GM08714 (cell line): ENCODE measurements at regions not wholly inside any gene's neighbourhood (a gene's known extent, or its start where the extent isn't known, plus 50 kb on each side); places are given as distances from the start of the nearest gene placed in this dataset.

Experiments used
- H3K4me3 ChIP-seq: fragments of 200-500 bp; sonication (Bioruptor generic); 2 replicates; pipeline ENCODE4 v1.5.1; 2014; ENCODE audit warnings: mild to moderate bottlenecking, low read length, inconsistent platforms
- ZNF274 ChIP-seq: IDR thresholded peaks from 2 replicates; pipeline ENCODE4 v1.6.1; 2012; ENCODE audit warnings: mild to moderate bottlenecking, low read depth, low read length

- no peak overlapping the region for H3K4me3 ChIP-seq
- TF ChIP-seq ZNF274, result no peak
These were observed 316.0 kb downstream of the TRIML1 start for GRCh38 chr4:188455062-188455752.

DNA sequence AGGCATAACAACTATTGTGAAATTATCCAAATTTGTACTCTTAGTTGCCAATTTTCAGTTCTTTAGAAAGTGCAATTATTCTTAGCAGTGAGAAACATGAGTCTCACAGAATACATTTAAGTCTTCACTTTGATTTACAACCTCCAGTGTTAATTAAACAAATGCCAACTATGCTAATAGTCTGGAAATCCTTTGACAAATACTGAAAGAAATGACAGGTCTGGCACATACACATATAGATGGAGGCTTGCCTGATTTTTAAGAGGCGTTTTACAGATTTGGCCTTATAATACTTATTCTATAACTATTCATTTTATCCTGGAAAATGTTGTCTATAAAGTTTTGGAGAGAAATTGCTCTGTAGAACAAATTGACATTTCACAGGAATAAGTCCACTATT lies 320.1 kb downstream of the TRIML1 start:
- H3K4me3 ChIP-seq, result no peak overlapping the region
- TF ChIP-seq ZNF274, result no peak

DNA sequence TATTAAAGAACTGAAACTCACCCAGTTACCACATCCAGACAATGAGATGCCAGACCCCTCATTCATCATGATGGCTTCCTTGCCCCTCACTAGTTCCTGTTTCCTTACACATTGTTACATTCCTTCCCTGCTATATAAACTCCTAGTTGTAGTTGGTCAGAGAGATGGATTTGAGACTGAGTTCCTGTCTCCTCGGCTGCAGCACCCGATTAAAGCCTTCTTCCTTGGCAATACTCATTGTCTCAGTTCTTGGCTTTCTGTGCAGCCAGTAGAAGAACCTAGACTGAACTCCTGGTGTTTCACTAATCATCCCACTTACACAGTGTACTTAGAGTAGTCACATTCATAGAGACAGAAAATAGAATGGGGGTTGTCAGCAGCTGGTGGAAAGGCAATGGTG lies 324.7 kb downstream of the TRIML1 start:
- no peak for TF ChIP-seq ZNF274
- H3K4me3 ChIP-seq, result no peak overlapping the region

- H3K4me3 ChIP-seq, result no peak overlapping the region
- no peak for TF ChIP-seq ZNF274
These were observed 326.8 kb downstream of the TRIML1 start for GRCh38 chr4:188466001-188466400.

- no peak for TF ChIP-seq ZNF274
These were observed 345.0 kb downstream of the TRIML1 start for GRCh38 chr4:188484256-188484655.

GRCh38 chr4:188485906-188486305 lies 346.7 kb downstream of the TRIML1 start:
- no peak for TF ChIP-seq ZNF274
- H3K4me3 ChIP-seq, result no peak overlapping the region

More at GRCh38 chr4:188484256-188484655, 345.0 kb downstream of the TRIML1 start:
- no peak overlapping the region for H3K4me3 ChIP-seq

DNA sequence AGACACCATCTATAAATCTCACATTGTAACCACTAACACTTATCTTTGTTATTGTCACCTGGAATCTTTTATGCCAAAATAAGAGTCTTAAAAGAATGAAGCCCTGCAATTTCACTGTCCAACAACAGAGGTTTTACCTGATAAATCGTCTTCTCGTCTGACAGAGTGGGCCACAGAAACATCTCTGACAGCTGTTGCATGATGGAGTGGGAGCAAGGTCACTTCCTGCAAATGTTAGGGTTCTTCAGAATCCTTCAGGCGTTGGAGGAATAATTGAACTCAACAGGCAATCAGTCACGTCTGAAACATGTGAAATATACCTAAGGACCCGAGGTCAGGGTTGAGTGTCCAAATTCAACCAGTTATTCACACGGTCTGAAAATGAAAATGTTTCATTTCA lies 353.6 kb downstream of the TRIML1 start:
- H3K4me3 ChIP-seq, result no peak overlapping the region
- TF ChIP-seq ZNF274, result no peak

DNA sequence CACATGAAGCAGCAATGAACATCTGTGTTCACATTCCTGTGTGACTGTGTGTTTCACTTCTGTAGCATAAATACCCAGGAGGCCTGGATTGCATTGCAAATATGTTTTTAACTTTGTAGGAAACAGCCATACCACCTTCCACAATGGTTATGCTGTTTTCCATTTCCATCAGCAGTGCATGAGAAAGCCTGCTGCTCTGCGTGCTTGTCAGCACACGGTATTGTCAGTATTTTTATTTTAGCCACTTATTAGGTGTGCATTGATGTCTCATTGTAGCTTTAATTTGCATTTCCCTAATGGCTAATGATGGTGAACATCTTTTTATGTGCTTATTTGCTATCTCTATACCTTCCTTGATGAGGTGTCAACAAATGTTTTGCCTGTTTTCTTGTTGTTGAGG lies 355.9 kb downstream of the TRIML1 start:
- TF ChIP-seq ZNF274, result no peak
- H3K4me3 ChIP-seq, result no peak overlapping the region

DNA sequence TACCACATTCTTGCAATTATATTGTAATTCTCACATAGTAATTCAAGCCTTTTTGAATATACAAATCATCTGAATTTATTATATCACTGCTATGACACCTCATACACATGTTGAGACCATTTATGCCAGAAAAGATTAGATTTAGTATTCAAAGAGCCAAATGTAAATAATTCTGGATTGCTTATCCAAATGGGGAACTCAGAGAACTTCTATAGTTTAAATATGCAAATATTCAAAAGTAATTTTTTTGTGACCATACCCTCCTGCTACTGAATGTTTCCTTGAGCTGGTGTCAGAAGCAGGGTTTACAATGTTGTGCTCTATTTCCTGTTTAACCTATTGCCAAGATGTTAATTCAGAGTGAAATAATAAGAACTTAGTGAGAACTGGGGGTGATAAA lies 372.2 kb downstream of the TRIML1 start:
- H3K4me3 ChIP-seq, result no peak overlapping the region
- no peak for TF ChIP-seq ZNF274

DNA sequence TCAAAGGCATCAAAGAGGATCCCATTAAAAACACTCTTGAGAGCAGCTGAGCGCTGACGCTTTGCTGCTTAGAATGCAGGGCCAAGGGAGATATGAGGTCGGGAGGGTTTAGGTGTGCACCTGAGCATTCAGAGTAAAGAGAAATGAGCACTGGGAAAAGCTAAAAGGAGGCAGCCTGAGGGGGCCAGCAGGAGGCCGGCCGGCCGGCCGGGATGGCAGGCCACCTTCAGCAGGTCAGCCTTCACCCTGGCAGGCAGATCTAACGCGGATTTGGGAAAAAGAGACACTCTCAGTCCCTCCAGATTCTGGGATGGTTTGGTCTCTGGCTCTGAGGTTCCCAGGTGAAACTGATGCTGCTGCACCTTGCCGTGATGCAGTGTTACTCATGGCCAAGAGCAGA lies 393.5 kb downstream of the TRIML1 start:
- no peak overlapping the region for H3K4me3 ChIP-seq
- TF ChIP-seq ZNF274, result no peak

GRCh38 chr4:188534297-188534696 lies 395.1 kb downstream of the TRIML1 start:
- no peak for TF ChIP-seq ZNF274
- H3K4me3 ChIP-seq, result no peak overlapping the region

DNA sequence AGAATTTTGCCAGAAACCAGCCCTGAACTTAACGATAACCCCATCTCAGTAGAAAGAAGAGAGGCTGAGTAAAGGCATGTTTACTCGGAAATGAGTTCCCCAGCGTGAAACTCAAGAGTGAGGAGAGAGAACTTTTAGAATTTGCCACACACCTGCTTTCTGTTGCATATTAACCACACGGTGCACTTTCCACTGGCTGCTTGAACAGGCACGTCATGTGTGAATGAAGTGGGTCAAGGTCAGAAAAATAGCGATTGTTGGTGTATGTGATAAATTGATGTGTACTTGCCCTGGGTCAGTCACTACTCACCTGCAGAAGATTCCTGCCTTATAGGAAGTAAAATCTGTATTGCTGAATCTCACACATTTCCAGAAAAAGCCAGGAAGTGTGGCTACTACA lies 395.7 kb downstream of the TRIML1 start:
- TF ChIP-seq ZNF274, result no peak
- H3K4me3 ChIP-seq, result no peak overlapping the region

DNA sequence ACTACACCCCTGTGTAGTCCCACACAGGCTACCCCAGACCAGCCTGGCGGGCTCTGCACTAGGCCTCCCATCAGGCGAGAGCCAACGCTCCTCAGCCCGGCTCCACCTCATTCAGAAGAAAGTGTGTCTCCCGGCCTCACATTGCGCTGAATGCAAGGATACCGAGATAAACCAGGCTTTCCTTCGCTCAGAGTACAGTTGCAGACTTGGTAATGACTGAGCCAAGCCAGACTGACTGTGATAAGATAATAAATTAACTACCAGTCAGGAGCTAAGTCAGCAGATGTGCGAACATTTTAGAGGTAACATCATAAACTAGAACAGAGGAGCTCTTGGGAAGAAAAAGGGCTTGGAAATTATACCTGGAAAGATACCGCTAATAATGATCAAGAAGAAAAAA lies 397.6 kb downstream of the TRIML1 start:
- no peak for TF ChIP-seq ZNF274
- H3K4me3 ChIP-seq, result no peak overlapping the region

DNA sequence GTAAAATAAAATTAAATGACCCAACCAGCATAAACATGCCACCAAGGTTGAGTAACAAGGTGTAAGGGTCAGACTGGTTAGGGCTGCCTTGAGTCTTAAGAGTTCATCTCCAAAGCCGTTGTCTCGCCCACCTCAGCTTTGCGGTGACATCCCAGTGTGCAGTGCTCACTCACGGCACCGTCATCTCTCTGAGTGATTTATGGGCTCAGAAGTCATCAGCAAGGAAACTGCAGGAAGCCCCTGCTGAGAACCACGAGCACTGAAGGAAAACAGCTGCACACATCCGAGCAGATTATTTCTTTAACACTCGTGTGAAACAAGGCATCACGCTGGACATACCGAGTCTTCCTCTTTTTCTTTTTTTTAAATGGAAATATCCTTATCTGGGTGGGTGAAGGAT lies 411.1 kb downstream of the TRIML1 start:
- TF ChIP-seq ZNF274, result no peak
- no peak overlapping the region; the same call in 1 of the 2 replicates for H3K4me3 ChIP-seq

DNA sequence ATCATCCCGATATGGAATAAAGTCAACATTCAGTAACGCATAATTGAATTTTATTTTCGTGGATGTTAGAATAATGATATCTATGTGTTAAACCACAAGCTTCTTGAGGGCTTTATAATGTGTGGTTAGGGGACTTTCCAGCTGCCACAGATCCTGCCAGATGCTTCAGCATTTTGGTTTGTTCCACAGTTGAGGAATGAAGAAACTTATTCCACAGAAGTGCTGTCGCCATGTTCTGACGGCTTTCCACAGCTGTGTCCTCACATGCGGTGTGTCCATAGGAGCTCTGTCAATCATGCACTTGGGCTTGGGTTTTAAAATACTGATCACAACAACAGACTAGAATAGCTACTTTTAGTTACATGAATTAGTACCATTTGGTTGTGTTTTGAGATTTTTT lies 411.9 kb downstream of the TRIML1 start:
- no peak for TF ChIP-seq ZNF274

DNA sequence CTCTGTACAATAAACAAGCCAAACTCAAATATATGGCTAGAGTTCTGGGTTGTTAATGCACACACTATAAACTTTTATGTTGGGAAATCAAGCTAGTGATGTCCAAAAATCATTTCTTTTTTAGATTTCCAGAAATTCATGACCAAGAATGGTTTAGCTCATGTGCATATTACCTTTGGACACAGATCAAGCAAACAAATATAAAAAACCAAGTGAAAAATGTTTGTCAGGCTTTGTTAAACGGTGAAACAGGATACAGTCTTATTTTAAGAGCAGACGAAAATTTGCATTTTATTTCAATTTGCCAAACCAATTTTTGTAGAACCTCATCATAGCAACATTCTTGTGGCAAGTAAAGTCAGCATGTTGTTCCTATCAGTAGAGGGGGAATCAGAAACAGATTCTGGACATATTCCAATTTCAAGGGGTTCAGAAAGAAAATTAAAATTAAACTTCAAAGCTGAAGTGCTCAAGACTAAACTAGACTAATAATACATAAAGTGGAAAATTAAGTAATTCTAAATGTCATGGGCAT lies 413.6 kb downstream of the TRIML1 start:
- no peak overlapping the region for H3K4me3 ChIP-seq
- no peak for TF ChIP-seq ZNF274

More for the DNA sequence above, 411.9 kb downstream of the TRIML1 start:
- no peak overlapping the region for H3K4me3 ChIP-seq

GRCh38 chr4:188554413-188554812 lies 415.2 kb downstream of the TRIML1 start:
- H3K4me3 ChIP-seq, result no peak overlapping the region
- TF ChIP-seq ZNF274, result no peak
